ENCODE measurements at regions not wholly inside any gene's neighbourhood (a gene's known extent, or its start where the extent isn't known, plus 50 kb on each side); places are given as distances from the start of the nearest gene placed in this dataset.

DNA sequence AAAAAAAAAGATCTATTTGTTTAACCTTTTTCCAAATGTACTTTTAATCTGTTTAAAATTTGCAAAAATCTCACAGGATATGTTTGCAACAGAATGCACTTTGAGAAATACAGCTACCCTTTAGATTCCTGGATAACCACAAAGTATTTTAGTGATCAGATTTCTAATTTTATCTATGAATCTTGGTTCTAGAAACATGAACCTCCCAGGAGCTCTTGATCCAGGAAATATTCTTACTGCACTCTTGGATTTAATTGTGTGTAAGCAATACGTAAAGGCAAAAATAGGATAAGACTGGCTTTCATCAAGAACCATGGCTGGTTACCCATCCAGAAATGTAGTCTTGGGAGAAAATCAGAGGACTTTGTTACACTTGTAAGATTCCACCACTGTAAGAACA, 1581.8 kb upstream of the WWC1 start:
- H3K27ac ChIP-seq, result no peak overlapping the region
- no peak overlapping the region for H3K4me3 ChIP-seq
- DNase-seq (ENCODE audit: low spot score), result no peak
- TF ChIP-seq, protein P1, sequence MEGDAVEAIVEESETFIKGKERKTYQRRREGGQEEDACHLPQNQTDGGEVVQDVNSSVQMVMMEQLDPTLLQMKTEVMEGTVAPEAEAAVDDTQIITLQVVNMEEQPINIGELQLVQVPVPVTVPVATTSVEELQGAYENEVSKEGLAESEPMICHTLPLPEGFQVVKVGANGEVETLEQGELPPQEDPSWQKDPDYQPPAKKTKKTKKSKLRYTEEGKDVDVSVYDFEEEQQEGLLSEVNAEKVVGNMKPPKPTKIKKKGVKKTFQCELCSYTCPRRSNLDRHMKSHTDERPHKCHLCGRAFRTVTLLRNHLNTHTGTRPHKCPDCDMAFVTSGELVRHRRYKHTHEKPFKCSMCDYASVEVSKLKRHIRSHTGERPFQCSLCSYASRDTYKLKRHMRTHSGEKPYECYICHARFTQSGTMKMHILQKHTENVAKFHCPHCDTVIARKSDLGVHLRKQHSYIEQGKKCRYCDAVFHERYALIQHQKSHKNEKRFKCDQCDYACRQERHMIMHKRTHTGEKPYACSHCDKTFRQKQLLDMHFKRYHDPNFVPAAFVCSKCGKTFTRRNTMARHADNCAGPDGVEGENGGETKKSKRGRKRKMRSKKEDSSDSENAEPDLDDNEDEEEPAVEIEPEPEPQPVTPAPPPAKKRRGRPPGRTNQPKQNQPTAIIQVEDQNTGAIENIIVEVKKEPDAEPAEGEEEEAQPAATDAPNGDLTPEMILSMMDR (IDR thresholded peaks at IDR 0.05), result no peak

- DNase-seq (ENCODE audit: low spot score), result no peak
- Histone ChIP-seq H3K4me3 (no peak overlapping the region), H3K27ac (no peak overlapping the region)
- TF ChIP-seq, protein P1 (IDR thresholded peaks at IDR 0.05), result no peak
Measured at GRCh38 chr5:166710271-166710670, 1581.2 kb upstream of the WWC1 start.

DNA sequence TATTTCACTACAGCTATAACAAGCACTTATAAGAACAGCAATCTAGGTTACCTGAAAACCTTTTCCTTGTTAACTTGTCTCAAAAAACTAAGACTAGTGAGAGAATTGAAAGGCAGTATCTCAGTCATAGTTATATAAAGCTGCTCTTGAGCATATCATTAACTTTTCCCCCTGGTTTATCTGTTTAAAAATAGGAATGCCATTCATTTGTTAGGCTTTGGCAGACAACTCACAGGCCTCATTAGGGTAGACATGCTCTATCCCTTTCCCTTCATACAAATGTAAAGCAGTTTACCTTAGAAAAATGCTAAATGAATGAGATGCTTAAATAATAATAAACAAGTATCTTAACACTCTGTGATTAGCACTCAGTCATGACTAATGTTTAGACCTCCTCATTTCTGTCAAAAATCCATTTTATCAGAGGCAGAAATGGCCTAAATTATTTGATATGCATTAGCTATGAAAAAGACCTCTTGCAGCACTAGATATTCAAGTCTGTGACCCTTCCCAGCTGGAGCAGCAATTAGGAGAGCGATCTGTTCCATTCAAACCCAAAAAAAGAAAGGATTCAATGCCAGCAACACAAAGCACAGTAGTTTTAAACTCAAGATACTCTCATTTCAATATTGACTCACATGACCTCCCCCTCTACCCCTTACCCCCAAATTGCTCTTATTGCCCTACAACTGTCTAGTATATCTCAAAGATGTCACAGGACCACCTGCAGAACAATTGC, 1578.8 kb upstream of the WWC1 start:
- TF ChIP-seq, protein P1 (IDR thresholded peaks at IDR 0.05), result no peak
- H3K27ac ChIP-seq, result no peak overlapping the region
- H3K4me3 ChIP-seq, result no peak overlapping the region
- DNase-seq (ENCODE audit: low spot score), result no peak

DNA sequence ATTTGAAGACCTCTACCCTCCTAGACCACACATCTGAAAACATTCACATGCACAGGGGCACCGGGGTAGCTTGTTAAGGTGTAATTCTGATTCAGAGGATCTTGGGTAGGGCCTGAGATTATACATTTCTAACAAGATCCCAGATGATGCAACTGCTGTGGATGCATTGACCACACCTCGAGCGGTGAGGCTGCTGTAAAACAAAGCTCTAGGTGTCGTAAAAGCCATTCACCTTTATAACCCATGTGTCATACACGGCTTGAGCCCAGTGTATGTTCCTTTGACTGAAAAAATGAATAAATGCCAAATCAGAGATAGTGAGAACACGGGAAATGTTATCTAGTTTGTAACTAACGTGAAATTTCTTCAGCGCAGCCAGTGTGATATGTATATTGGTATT, 1578.2 kb upstream of the WWC1 start:
- no peak for DNase-seq (ENCODE audit: low spot score)
- no peak overlapping the region for H3K27ac ChIP-seq
- TF ChIP-seq, protein P1 (IDR thresholded peaks at IDR 0.05), result no peak
- no peak overlapping the region for H3K4me3 ChIP-seq

DNA sequence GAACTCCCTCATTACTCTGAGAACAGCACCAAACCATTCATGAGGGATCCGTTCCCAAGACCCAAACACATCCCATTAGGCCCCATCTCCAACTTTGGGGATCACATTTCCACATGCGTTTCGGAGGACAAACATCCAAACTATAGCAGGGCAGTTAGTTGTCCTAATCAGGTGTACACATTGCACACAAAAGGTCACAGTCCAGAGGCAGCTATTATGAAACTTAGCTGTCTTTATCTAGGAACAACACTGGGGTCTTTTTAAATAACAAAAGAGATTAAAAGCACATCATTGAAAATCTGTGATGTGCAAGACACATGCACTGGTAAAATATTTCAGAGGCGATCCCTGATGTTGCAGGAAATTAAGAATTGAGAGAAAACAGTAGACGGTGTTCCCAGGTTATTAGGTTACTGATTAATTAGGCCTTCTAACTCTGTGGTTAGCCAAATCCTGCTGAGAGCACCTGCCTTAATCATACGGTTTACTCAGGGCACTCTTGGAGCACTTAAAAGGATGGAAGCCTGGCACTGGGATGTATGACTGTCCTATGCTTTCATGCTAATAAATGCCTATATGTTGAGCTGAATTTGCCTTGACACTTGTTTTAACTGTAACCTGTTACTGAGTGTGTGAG, 1574.5 kb upstream of the WWC1 start:
- TF ChIP-seq, protein P1 (IDR thresholded peaks at IDR 0.05), result no peak
- no peak for DNase-seq (ENCODE audit: low spot score)
- Histone ChIP-seq H3K27ac (no peak overlapping the region), H3K4me3 (no peak overlapping the region)

GRCh38 chr5:166719991-166720390, 1571.5 kb upstream of the WWC1 start:
- H3K27ac ChIP-seq, result no peak overlapping the region
- DNase-seq (ENCODE audit: low spot score), result no peak
- H3K4me3 ChIP-seq, result no peak overlapping the region
- TF ChIP-seq, protein P1 (IDR thresholded peaks at IDR 0.05), result no peak

DNA sequence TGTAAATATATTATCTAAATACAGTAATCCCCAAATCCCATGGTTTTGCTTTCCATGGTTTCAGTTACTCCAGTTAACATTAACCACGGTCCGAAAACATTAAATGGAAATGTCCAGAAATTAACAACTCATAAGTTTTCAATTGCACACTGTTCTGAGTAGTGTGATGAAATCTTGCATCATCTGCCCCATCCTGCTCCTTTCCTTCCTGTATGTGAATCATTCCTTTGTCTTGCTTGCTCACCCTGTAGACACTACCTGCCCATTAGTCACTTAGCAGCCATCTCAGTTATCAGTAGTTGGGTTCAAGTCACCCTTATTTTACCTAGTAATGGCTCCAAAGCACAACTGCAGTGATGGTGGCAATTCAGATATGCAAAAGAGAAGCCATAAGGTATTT, 1568.5 kb upstream of the WWC1 start:
- no peak for DNase-seq (ENCODE audit: low spot score)
- H3K27ac ChIP-seq, result no peak overlapping the region
- TF ChIP-seq, protein P1 (IDR thresholded peaks at IDR 0.05), result no peak
- H3K4me3 ChIP-seq, result no peak overlapping the region
